Endothelial cell of umbilical vein (primary cell): ENCODE measurements at regions not wholly inside any gene's neighbourhood (a gene's known extent, or its start where the extent isn't known, plus 50 kb on each side); places are given as distances from the start of the nearest gene placed in this dataset.

Experiments
- BruUV-seq: library from RNA; stranded (reverse); fragments of 400-500 nt; replicated peaks from 2 replicates; lab custom pipeline; 2021; lab: Mats Ljungman, UMichigan
- CTCF ChIA-PET: fragments of 300-600, 350-600 bp; sonication (Branson Sonifier 250); formaldehyde crosslinking; loops from one replicate; lab custom pipeline; 2021; ENCODE audit warnings: antibody characterized with exemption, inconsistent platforms; lab: Charles Lee
- POLR2A ChIA-PET: fragments of 300-600, 350-600 bp; sonication (Branson Sonifier 250); formaldehyde crosslinking; loops from one replicate; lab custom pipeline; 2021; ENCODE audit warnings: antibody characterized with exemption, inconsistent platforms; lab: Charles Lee
- DNase-seq: peaks from one replicate; pipeline ENCODE4 v3.0.0-alpha.2; 2011; ENCODE audit warnings: low read depth, low spot score
- FAIRE-seq: peaks from 2 replicates; lab custom pipeline; 2011; peaks lifted over from hg19 to GRCh38; lab: Jason Lieb, UNC
- H2AFZ ChIP-seq: 2 replicates; pipeline ENCODE4 v1.6.0; 2012; ENCODE audit warnings: low read depth, low read length, control low read depth, inconsistent platforms
- H3K27ac ChIP-seq: 2 replicates; pipeline ENCODE4 v1.5.1; 2011; ENCODE audit warnings: low read depth, mild to moderate bottlenecking, control low read depth, low read length, moderate library complexity; ENCODE audit not compliant: insufficient read depth
- H3K27me3 ChIP-seq, 2 experiments: 2 replicates each; pipeline versions ENCODE4 v1.6.0 to v1.6.1; 2011; ENCODE audit warnings: low read length in 2 of 2, mixed read lengths in 1 of 2; ENCODE audit not compliant: control insufficient read depth in 2 of 2, insufficient read depth in 2 of 2
- H3K36me3 ChIP-seq, 2 experiments: 2 replicates in 1 of 2; 3 replicates in 1 of 2; pipeline ENCODE4 v1.5.1; 2011; ENCODE audit warnings: low read length in 2 of 2, mild to moderate bottlenecking in 1 of 2, moderate library complexity in 1 of 2; ENCODE audit not compliant: control insufficient read depth in 2 of 2, insufficient read depth in 2 of 2; ENCODE audit errors: extremely low read depth in 1 of 2
- H3K4me1 ChIP-seq: 3 replicates; pipeline ENCODE4 v1.5.1; 2011; ENCODE audit warnings: mild to moderate bottlenecking, low read length; ENCODE audit not compliant: control insufficient read depth, insufficient read depth; ENCODE audit errors: extremely low read depth
- H3K4me2 ChIP-seq: 2 replicates; pipeline ENCODE4 v1.6.1; 2011; ENCODE audit warnings: low read length, control low read depth, mixed read lengths; ENCODE audit not compliant: insufficient read depth
- H3K4me3 ChIP-seq, 3 experiments: fragments of 200-600 bp in 1 of 3; sonication (generic), shearing (Covaris generic) in 1 of 3; replicated peaks in 1 of 3; 2 replicates each; pipeline ENCODE4 v1.5.1; 2011 to 2016; ENCODE audit warnings: control low read depth in 3 of 3, low read length in 3 of 3, mild to moderate bottlenecking in 2 of 3, inconsistent platforms in 1 of 3, low read depth in 1 of 3, moderate library complexity in 1 of 3; ENCODE audit not compliant: insufficient read depth in 1 of 3
- H3K79me2 ChIP-seq: 2 replicates; pipeline ENCODE4 v1.6.0; 2012; ENCODE audit warnings: low read length, inconsistent platforms; ENCODE audit not compliant: control insufficient read depth, insufficient read depth
- H3K9ac ChIP-seq: replicated peaks from 2 replicates; pipeline ENCODE3; 2011; ENCODE audit warnings: low read length, control low read depth; ENCODE audit not compliant: insufficient read depth; ENCODE audit errors: extremely low read depth
- H3K9me1 ChIP-seq: replicated peaks from 3 replicates; pipeline ENCODE4 v1.6.0; 2011; ENCODE audit warnings: mild to moderate bottlenecking, low read length; ENCODE audit not compliant: control insufficient read depth, insufficient read depth; ENCODE audit errors: extremely low read depth
- H3K9me3 ChIP-seq: replicated peaks from 2 replicates; pipeline ENCODE4 v1.5.1; 2012; ENCODE audit warnings: low read length, inconsistent platforms; ENCODE audit not compliant: control insufficient read depth, insufficient read depth
- H4K20me1 ChIP-seq: replicated peaks from 2 replicates; pipeline ENCODE3; 2011; ENCODE audit warnings: mild to moderate bottlenecking, low read length; ENCODE audit not compliant: control insufficient read depth, insufficient read depth; ENCODE audit errors: extremely low read depth
- EZH2 ChIP-seq: IDR thresholded peaks from 2 replicates; pipeline ENCODE4 v1.6.1; 2012; ENCODE audit warnings: borderline replicate concordance, low read depth, mild to moderate bottlenecking, moderate library complexity, low read length, inconsistent platforms; ENCODE audit not compliant: severe bottlenecking
- FOS ChIP-seq: IDR thresholded peaks from 2 replicates; pipeline ENCODE4 v1.6.1; 2011; ENCODE audit warnings: mild to moderate bottlenecking, low read length, moderate library complexity, borderline replicate concordance; ENCODE audit not compliant: insufficient read depth
- GATA2 ChIP-seq: IDR thresholded peaks from 2 replicates; pipeline ENCODE4 v1.7.0; 2011; ENCODE audit warnings: low read depth, mild to moderate bottlenecking, moderate library complexity, mixed read lengths, low read length; ENCODE audit not compliant: insufficient read length, insufficient read depth
- JUN ChIP-seq: IDR thresholded peaks from 2 replicates; pipeline ENCODE4 v1.6.1; 2011; ENCODE audit warnings: borderline replicate concordance, low read depth; ENCODE audit not compliant: insufficient read length, insufficient read depth
- MYC ChIP-seq: IDR thresholded peaks from one replicate; pipeline ENCODE4 v1.6.1; 2011; ENCODE audit warnings: mild to moderate bottlenecking, low read depth, low read length
- POLR2A ChIP-seq: IDR thresholded peaks from 2 replicates; pipeline ENCODE4 v1.6.1; 2012; ENCODE audit warnings: low read depth, mild to moderate bottlenecking, control low read depth, low read length
- POLR2AphosphoS5 ChIP-seq: IDR thresholded peaks from 2 replicates; pipeline ENCODE4 v1.6.1; 2012; ENCODE audit warnings: low read depth, mild to moderate bottlenecking, control low read depth, low read length, moderate library complexity; ENCODE audit not compliant: insufficient read depth
- dilution Hi-C: fragments of 300-500 bp; cut with MboI; formaldehyde crosslinking; loops from one replicate; pipeline ENCODE4 v1.15.0; 2019; ENCODE audit warnings: low sequenced_read_pairs; ENCODE audit not compliant: extremely low pct_ligation_motif_present
- intact Hi-C: fragments of 100-400 bp; cut with micrococcal nuclease; formaldehyde crosslinking; loops from one replicate; pipeline ENCODE4 v1.10.0; 2022
- TF ChIP-seq, protein P1 (sequence below), 2 donors: IDR thresholded peaks; 1 replicate in 1 of 2; 2 replicates in 1 of 2; pipeline ENCODE4 v1.5.1; 2011; ENCODE audit warnings: low read length in 2 of 2, mild to moderate bottlenecking in 2 of 2, moderate library complexity in 2 of 2, control low read depth in 1 of 2, inconsistent platforms in 1 of 2, low read depth in 1 of 2; ENCODE audit not compliant: insufficient read depth in 1 of 2; ENCODE audit errors: extremely low read depth in 1 of 2
- TF ChIP-seq, protein P2 (sequence below): IDR thresholded peaks from 2 replicates; pipeline ENCODE4 v1.6.1; 2011; ENCODE audit not compliant: insufficient read depth, insufficient read length

DNA sequence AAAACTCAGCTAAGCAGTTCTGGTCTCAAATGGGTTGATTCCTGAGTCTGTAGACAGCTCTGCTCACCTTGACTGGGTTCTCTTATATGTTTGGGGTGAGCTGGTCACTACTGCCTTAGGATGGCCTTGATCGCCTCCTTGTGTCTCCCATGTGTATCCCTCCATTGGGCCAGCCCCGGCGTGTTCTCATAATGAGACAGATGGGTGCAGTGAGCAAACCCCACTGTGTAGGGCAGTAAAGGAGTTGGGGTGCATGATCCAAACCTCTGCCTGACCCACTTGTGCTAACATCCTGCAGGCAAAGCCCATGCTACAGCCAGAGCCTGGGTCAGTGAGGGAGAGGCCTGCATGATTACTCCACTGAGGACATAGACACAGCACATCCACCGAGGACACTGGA is 657.6 kb downstream of the BRD1 start:
- BruUV-seq, result no TSS peak
- TF ChIP-seq GATA2, result no peak
- TF ChIP-seq, protein P1, sequence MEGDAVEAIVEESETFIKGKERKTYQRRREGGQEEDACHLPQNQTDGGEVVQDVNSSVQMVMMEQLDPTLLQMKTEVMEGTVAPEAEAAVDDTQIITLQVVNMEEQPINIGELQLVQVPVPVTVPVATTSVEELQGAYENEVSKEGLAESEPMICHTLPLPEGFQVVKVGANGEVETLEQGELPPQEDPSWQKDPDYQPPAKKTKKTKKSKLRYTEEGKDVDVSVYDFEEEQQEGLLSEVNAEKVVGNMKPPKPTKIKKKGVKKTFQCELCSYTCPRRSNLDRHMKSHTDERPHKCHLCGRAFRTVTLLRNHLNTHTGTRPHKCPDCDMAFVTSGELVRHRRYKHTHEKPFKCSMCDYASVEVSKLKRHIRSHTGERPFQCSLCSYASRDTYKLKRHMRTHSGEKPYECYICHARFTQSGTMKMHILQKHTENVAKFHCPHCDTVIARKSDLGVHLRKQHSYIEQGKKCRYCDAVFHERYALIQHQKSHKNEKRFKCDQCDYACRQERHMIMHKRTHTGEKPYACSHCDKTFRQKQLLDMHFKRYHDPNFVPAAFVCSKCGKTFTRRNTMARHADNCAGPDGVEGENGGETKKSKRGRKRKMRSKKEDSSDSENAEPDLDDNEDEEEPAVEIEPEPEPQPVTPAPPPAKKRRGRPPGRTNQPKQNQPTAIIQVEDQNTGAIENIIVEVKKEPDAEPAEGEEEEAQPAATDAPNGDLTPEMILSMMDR (IDR thresholded peaks at IDR 0.05; ENCODE audit: extremely low read depth in 1 of 2, insufficient read depth in 1 of 2, low read depth in 1 of 2, low read length in 2 of 2), result no peak
- TF ChIP-seq, protein P2, sequence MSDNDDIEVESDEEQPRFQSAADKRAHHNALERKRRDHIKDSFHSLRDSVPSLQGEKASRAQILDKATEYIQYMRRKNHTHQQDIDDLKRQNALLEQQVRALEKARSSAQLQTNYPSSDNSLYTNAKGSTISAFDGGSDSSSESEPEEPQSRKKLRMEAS, result no peak
- TF ChIP-seq JUN, result no peak
- no peak for TF ChIP-seq MYC
- TF ChIP-seq POLR2AphosphoS5, result no peak
- no peak for TF ChIP-seq FOS
- no peak for TF ChIP-seq EZH2
- TF ChIP-seq POLR2A, result no peak
- Histone ChIP-seq H3K27ac (no peak overlapping the region), H3K36me3 (no peaks in the 10 kb centered on the region), H3K79me2 (no peaks in the 10 kb centered on the region), H3K27me3 (no peaks in the 10 kb centered on the region), H3K4me3 (no peak overlapping the region), H2AFZ (no peak overlapping the region), H4K20me1 (no peaks in the 10 kb centered on the region), H3K4me2 (no peak overlapping the region), H3K9me1 (no peaks in the 10 kb centered on the region), H3K9ac (no peak overlapping the region), H3K9me3 (peaks cover 5% of the 10 kb centered on the region), H3K4me1 (no peaks in the 10 kb centered on the region)
- dilution Hi-C loops, result no loop called here
- FAIRE-seq, result no peak
- DNase-seq, result no peak
- CTCF ChIA-PET, result no interaction called here
- intact Hi-C loops, result no loop called here
- POLR2A ChIA-PET, result no interaction called here
